ENCODE measurements at regions not wholly inside any gene's neighbourhood (a gene's known extent, or its start where the extent isn't known, plus 50 kb on each side); places are given as distances from the start of the nearest gene placed in this dataset.

- TF ChIP-seq CTCF (IDR thresholded peaks at IDR 0.05; ENCODE audit: low read length) (no peak), EZH2 (optimal IDR thresholded peaks at IDR 0.05; ENCODE audit: low read depth, low read length) (no peak)
Observed at GRCh38 chr15:62962101-62962995, 80.2 kb upstream of the TPM1 start.

Data from MM.1S (cell line).